ENCODE measurements at regions not wholly inside any gene's neighbourhood (a gene's known extent, or its start where the extent isn't known, plus 50 kb on each side); places are given as distances from the start of the nearest gene placed in this dataset.
A peak's percentile ranks its signal among the peaks of the same experiment; 100 is the strongest.

- H3K36me3 ChIP-seq (ENCODE audit: control insufficient read depth, low read length): no peaks in the 10 kb centered on the region
- H3K4me1 ChIP-seq (ENCODE audit: control insufficient read depth, low read length): no peaks in the 10 kb centered on the region
- H3K79me2 ChIP-seq (ENCODE audit: control insufficient read depth, low read length): no peaks in the 10 kb centered on the region
- H3K4me2 ChIP-seq (ENCODE audit: low read length): no peak overlapping the region
- TF ChIP-seq CTCF (IDR thresholded peaks at IDR 0.05; ENCODE audit: low read depth, low read length, poor library complexity, severe bottlenecking) (peak; percentile 59), EZH2phosphoT487 (IDR thresholded peaks at IDR 0.05; ENCODE audit: borderline replicate concordance, low read length) (no peak)
- no peak overlapping the region for H3K4me3 ChIP-seq (ENCODE audit: low read length)
- no peaks in the 10 kb centered on the region for H3K9me2 ChIP-seq (replicated peaks; ENCODE audit: control insufficient read depth, low read length)
- H4K20me1 ChIP-seq (ENCODE audit: control insufficient read depth, insufficient read depth, low read depth, low read length): no peaks in the 10 kb centered on the region
- H3K27ac ChIP-seq (ENCODE audit: low read depth, low read length): no peak overlapping the region
- peaks cover 8% of the 10 kb centered on the region; the same call in 1 of the 2 replicates for H3K27me3 ChIP-seq (ENCODE audit: control insufficient read depth, low read length)
- H3K9me3 ChIP-seq (ENCODE audit: control insufficient read depth, insufficient read depth, low read length): no peaks in the 10 kb centered on the region
- no peaks in the 10 kb centered on the region for H3F3A ChIP-seq (ENCODE audit: control insufficient read depth, insufficient read depth)
Measured at GRCh38 chr2:33673937-33674336, 74.8 kb upstream of the FAM98A start.

- Histone ChIP-seq H3K9me2 (replicated peaks; ENCODE audit: control insufficient read depth, low read length) (no peaks in the 10 kb centered on the region), H3K27me3 (ENCODE audit: control insufficient read depth, low read length) (peaks cover 8% of the 10 kb centered on the region; the same call in 1 of the 2 replicates), H3K27ac (ENCODE audit: low read depth, low read length) (no peak overlapping the region), H3F3A (ENCODE audit: control insufficient read depth, insufficient read depth) (no peaks in the 10 kb centered on the region), H3K36me3 (ENCODE audit: control insufficient read depth, low read length) (no peaks in the 10 kb centered on the region), H3K4me2 (ENCODE audit: low read length) (no peak overlapping the region), H3K9me3 (ENCODE audit: control insufficient read depth, insufficient read depth, low read length) (no peaks in the 10 kb centered on the region), H4K20me1 (ENCODE audit: control insufficient read depth, insufficient read depth, low read depth, low read length) (no peaks in the 10 kb centered on the region), H3K4me3 (ENCODE audit: low read length) (no peak overlapping the region), H3K79me2 (ENCODE audit: control insufficient read depth, low read length) (no peaks in the 10 kb centered on the region), H3K4me1 (ENCODE audit: control insufficient read depth, low read length) (no peaks in the 10 kb centered on the region)
- TF ChIP-seq CTCF (IDR thresholded peaks at IDR 0.05; ENCODE audit: low read depth, low read length, poor library complexity, severe bottlenecking): no peak
- no peak for TF ChIP-seq EZH2phosphoT487 (IDR thresholded peaks at IDR 0.05; ENCODE audit: borderline replicate concordance, low read length)
Measured at GRCh38 chr2:33672896-33673295, 73.8 kb upstream of the FAM98A start.

- TF ChIP-seq CTCF (IDR thresholded peaks at IDR 0.05; ENCODE audit: low read depth, low read length, poor library complexity, severe bottlenecking): no peak
- no peak for TF ChIP-seq EZH2phosphoT487 (IDR thresholded peaks at IDR 0.05; ENCODE audit: borderline replicate concordance, low read length)
- no peaks in the 10 kb centered on the region for H3K9me2 ChIP-seq (replicated peaks; ENCODE audit: control insufficient read depth, low read length)
- no peak overlapping the region for H3K4me2 ChIP-seq (ENCODE audit: low read length)
- H4K20me1 ChIP-seq (ENCODE audit: control insufficient read depth, insufficient read depth, low read depth, low read length): no peaks in the 10 kb centered on the region
- no peaks in the 10 kb centered on the region for H3K36me3 ChIP-seq (ENCODE audit: control insufficient read depth, low read length)
- H3F3A ChIP-seq (ENCODE audit: control insufficient read depth, insufficient read depth): no peaks in the 10 kb centered on the region
- H3K4me3 ChIP-seq (ENCODE audit: low read length): no peak overlapping the region
- no peaks in the 10 kb centered on the region for H3K79me2 ChIP-seq (ENCODE audit: control insufficient read depth, low read length)
- H3K4me1 ChIP-seq (ENCODE audit: control insufficient read depth, low read length): no peaks in the 10 kb centered on the region
- no peak overlapping the region for H3K27ac ChIP-seq (ENCODE audit: low read depth, low read length)
- no peaks in the 10 kb centered on the region for H3K9me3 ChIP-seq (ENCODE audit: control insufficient read depth, insufficient read depth, low read length)
- peaks cover 8% of the 10 kb centered on the region; the same call in 1 of the 2 replicates for H3K27me3 ChIP-seq (ENCODE audit: control insufficient read depth, low read length)
Measured at GRCh38 chr2:33672389-33672788, 73.3 kb upstream of the FAM98A start.
